ENCODE measurements at regions not wholly inside any gene's neighbourhood (a gene's known extent, or its start where the extent isn't known, plus 50 kb on each side); places are given as distances from the start of the nearest gene placed in this dataset.

DNA sequence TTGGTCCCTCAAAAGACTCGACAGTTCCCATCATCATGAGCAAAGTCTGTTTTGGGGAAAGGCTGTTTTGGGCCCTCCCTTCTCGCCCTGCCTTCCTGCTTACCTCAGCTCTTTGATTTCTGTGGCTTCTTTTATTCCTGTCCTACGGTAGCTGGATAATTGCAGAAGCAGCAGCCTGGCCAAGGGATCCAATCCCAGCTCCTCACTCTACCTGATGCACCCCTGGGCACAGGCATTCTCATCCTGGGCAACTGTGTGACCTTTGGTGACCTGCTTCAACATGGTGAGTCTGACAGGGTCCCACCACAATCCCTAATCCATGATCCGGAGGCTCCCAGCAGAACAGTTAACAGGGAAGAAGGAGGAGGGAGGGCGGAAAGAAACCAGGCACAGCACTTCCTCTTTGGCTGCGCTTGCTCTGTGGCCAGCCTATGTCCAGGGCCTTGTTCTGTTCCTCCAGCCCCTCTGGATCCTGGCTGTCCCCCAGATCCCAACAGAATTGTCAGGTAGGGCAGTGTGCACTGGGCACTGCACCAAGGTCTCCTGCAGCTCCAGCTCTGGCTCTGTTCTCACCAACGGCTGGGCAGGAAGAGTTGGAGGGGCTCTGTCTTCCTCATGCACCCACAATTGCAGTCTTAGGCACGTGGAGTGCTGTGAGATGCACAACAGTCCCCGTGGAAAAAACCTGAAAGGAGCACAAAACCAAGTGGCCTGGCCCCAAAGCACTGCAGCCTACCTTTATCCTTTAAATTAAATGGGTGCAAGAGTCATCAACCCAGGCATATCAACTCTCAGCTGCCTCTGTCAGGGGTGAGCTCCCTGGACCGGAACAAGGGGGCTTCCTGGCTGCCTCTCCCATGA, 144.4 kb downstream of the PTPN20 start:
- TF ChIP-seq POLR2A (IDR thresholded peaks at IDR 0.05) (no peak), POLR2AphosphoS5 (IDR thresholded peaks at IDR 0.05) (no peak)
- TF ChIP-seq, protein P1, sequence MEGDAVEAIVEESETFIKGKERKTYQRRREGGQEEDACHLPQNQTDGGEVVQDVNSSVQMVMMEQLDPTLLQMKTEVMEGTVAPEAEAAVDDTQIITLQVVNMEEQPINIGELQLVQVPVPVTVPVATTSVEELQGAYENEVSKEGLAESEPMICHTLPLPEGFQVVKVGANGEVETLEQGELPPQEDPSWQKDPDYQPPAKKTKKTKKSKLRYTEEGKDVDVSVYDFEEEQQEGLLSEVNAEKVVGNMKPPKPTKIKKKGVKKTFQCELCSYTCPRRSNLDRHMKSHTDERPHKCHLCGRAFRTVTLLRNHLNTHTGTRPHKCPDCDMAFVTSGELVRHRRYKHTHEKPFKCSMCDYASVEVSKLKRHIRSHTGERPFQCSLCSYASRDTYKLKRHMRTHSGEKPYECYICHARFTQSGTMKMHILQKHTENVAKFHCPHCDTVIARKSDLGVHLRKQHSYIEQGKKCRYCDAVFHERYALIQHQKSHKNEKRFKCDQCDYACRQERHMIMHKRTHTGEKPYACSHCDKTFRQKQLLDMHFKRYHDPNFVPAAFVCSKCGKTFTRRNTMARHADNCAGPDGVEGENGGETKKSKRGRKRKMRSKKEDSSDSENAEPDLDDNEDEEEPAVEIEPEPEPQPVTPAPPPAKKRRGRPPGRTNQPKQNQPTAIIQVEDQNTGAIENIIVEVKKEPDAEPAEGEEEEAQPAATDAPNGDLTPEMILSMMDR (IDR thresholded peaks at IDR 0.05), result no peak
